SK-N-SH (cell line): ENCODE measurements at regions not wholly inside any gene's neighbourhood (a gene's known extent, or its start where the extent isn't known, plus 50 kb on each side); places are given as distances from the start of the nearest gene placed in this dataset.

Source experiments
- CTCF ChIA-PET: fragments of 300-600, 350-600 bp; formaldehyde crosslinking; extraction: SDS; loops from one replicate; lab custom pipeline; 2021; lab: Yijun Ruan, JAX
- POLR2A ChIA-PET: fragments of 350-600 bp; sonication (Branson Sonifier 250); formaldehyde crosslinking; extraction: SDS; loops from one replicate; lab custom pipeline; 2020; ENCODE audit warnings: antibody characterized with exemption, inconsistent platforms; lab: Yijun Ruan, JAX
- DNase-seq: peaks from one replicate; pipeline ENCODE4 v3.0.0; 2012
- H2AFZ ChIP-seq: fragments of 200-600 bp; sonication (generic); 2 replicates; pipeline ENCODE4 v1.8.1; 2016; ENCODE audit warnings: antibody characterized with exemption, mild to moderate bottlenecking, low read depth
- H3F3A ChIP-seq: fragments of 200-600 bp; sonication (generic); replicated peaks from 2 replicates; pipeline ENCODE3; 2016; ENCODE audit warnings: antibody characterized with exemption, mild to moderate bottlenecking; ENCODE audit not compliant: insufficient read depth
- H3K27ac ChIP-seq, 2 experiments: fragments of 200-500 bp in 1 of 2; fragments of 200-600 bp in 1 of 2; sonication (Bioruptor generic) in 1 of 2; sonication (generic), shearing (Covaris generic) in 1 of 2; 2 replicates each; pipeline versions ENCODE4 v1.5.1 to v1.6.1; 2014 to 2016; ENCODE audit warnings: low read depth in 2 of 2, inconsistent platforms in 1 of 2, low read length in 1 of 2, mild to moderate bottlenecking in 1 of 2, mixed read lengths in 1 of 2
- H3K27me3 ChIP-seq: fragments of 200-600 bp; sonication (generic), shearing (Covaris generic); 2 replicates; pipeline ENCODE4 v1.6.1; 2016; ENCODE audit warnings: mixed run types; ENCODE audit not compliant: insufficient read depth
- H3K36me3 ChIP-seq, 2 experiments: fragments of 200-500 bp in 1 of 2; fragments of 200-600 bp in 1 of 2; sonication (Bioruptor generic) in 1 of 2; sonication (generic) in 1 of 2; replicated peaks in 1 of 2; 2 replicates each; pipeline versions ENCODE3 to v1.5.1; 2014 to 2016; ENCODE audit warnings: low read length in 1 of 2, mild to moderate bottlenecking in 1 of 2; ENCODE audit not compliant: insufficient read depth in 2 of 2, control insufficient read depth in 1 of 2
- H3K4me1 ChIP-seq, 2 experiments: fragments of 200-500 bp in 1 of 2; fragments of 200-600 bp in 1 of 2; sonication (Bioruptor generic) in 1 of 2; sonication (generic), shearing (Covaris generic) in 1 of 2; 2 replicates each; pipeline versions ENCODE4 v1.5.1 to v1.6.1; 2014 to 2016; ENCODE audit warnings: low read depth in 1 of 2, low read length in 1 of 2, mixed run types in 1 of 2; ENCODE audit not compliant: insufficient read depth in 2 of 2, control insufficient read depth in 1 of 2
- H3K4me2 ChIP-seq: fragments of 200-600 bp; sonication (generic), shearing (Covaris generic); 2 replicates; pipeline ENCODE4 v1.6.1; 2017; ENCODE audit warnings: mixed run types
- H3K4me3 ChIP-seq, 2 experiments: fragments of 200-500 bp in 1 of 2; fragments of 200-600 bp in 1 of 2; sonication (Bioruptor generic) in 1 of 2; sonication (generic), shearing (Covaris generic) in 1 of 2; 2 replicates each; pipeline versions ENCODE4 v1.5.1 to v1.8.1; 2014 to 2016; ENCODE audit warnings: low read depth in 2 of 2, inconsistent platforms in 1 of 2, low read length in 1 of 2, mild to moderate bottlenecking in 1 of 2, mixed read lengths in 1 of 2, moderate library complexity in 1 of 2
- H3K79me2 ChIP-seq: fragments of 200-600 bp; sonication (generic); 2 replicates; pipeline ENCODE4 v1.8.1; 2017; ENCODE audit warnings: mild to moderate bottlenecking; ENCODE audit not compliant: insufficient read depth
- H3K9ac ChIP-seq: fragments of 200-600 bp; sonication (generic); 2 replicates; pipeline ENCODE4 v1.6.1; 2017; ENCODE audit warnings: mixed run types
- H3K9me2 ChIP-seq: fragments of 200-600 bp; sonication (generic); 2 replicates; pipeline ENCODE4 v1.6.1; 2017; ENCODE audit warnings: mixed run types
- H3K9me3 ChIP-seq: fragments of 200-600 bp; sonication (generic); 2 replicates; pipeline ENCODE4 v1.6.1; 2017; ENCODE audit warnings: mixed run types, mild to moderate bottlenecking, moderate library complexity
- H4K20me1 ChIP-seq: fragments of 200-600 bp; sonication (generic); 2 replicates; pipeline ENCODE4 v1.6.1; 2017; ENCODE audit warnings: mild to moderate bottlenecking, mixed run types; ENCODE audit not compliant: insufficient read depth
- CHD2 ChIP-seq: fragments of 150-350 bp; IDR thresholded peaks from 2 replicates; pipeline ENCODE4 v1.6.1; 2018; ENCODE audit warnings: low read length; ENCODE audit not compliant: partially characterized antibody
- ELF1 ChIP-seq: IDR thresholded peaks from 2 replicates; pipeline ENCODE4 v1.4.0; 2012
- EP300 ChIP-seq, 2 experiments: IDR thresholded peaks; 2 replicates each; pipeline versions ENCODE4 v1.4.0 to v1.6.1; 2012; ENCODE audit warnings: borderline replicate concordance in 1 of 2, low read depth in 1 of 2, low read length in 1 of 2
- EZH2phosphoT487 ChIP-seq: fragments of 200-600 bp; sonication (generic); IDR thresholded peaks from 2 replicates; pipeline ENCODE4 v1.6.1; 2017; ENCODE audit warnings: low read depth, mixed run types, mild to moderate bottlenecking, antibody characterized with exemption, moderate library complexity, borderline replicate concordance
- FOSL2 ChIP-seq: IDR thresholded peaks from 2 replicates; pipeline ENCODE4 v1.4.0; 2012; ENCODE audit warnings: low read depth, mild to moderate bottlenecking, moderate library complexity, borderline replicate concordance
- FOXJ3 ChIP-seq: sonication (generic); formaldehyde crosslinking; IDR thresholded peaks from 2 replicates; pipeline ENCODE4 v1.5.1; 2020; ENCODE audit warnings: mild to moderate bottlenecking, missing genetic modification reagents
- FOXM1 ChIP-seq: IDR thresholded peaks from 2 replicates; pipeline ENCODE4 v1.4.0; 2012; ENCODE audit warnings: low read depth, mild to moderate bottlenecking
- MXI1 ChIP-seq: IDR thresholded peaks from 2 replicates; pipeline ENCODE4 v1.6.1; 2012; ENCODE audit warnings: mild to moderate bottlenecking, low read depth, low read length, improper control_type of control experiment
- NFIC ChIP-seq: IDR thresholded peaks from 2 replicates; pipeline ENCODE4 v1.4.0; 2012; ENCODE audit warnings: borderline replicate concordance
- POLR2AphosphoS5 ChIP-seq: IDR thresholded peaks from 2 replicates; pipeline ENCODE4 v1.6.1; 2012; ENCODE audit warnings: low read depth, low read length
- RFX5 ChIP-seq: IDR thresholded peaks from 2 replicates; pipeline ENCODE4 v1.6.1; 2012; ENCODE audit warnings: mild to moderate bottlenecking, improper control_type of control experiment, low read length
- RXRA ChIP-seq: IDR thresholded peaks from 2 replicates; pipeline ENCODE4 v1.4.0; 2012; ENCODE audit warnings: low read depth, mild to moderate bottlenecking, borderline replicate concordance
- SMC3 ChIP-seq: IDR thresholded peaks from 2 replicates; pipeline ENCODE4 v1.6.1; 2012; ENCODE audit warnings: low read depth, low read length, improper control_type of control experiment
- TCF12 ChIP-seq: IDR thresholded peaks from 2 replicates; pipeline ENCODE4 v1.4.0; 2012
- TEAD4 ChIP-seq: IDR thresholded peaks from 2 replicates; pipeline ENCODE4 v1.4.0; 2012; ENCODE audit warnings: mild to moderate bottlenecking, borderline replicate concordance; ENCODE audit not compliant: insufficient read depth
- WGBS: methylation state at CpG from one replicate; pipeline ENCODE4 v1.1.6; 2017; ENCODE audit warnings: low lambda C conversion rate; 5-methylcytosine and 5-hydroxymethylcytosine counted together
- TF ChIP-seq, protein P1 (sequence below): IDR thresholded peaks from 2 replicates; pipeline ENCODE4; 2012
- TF ChIP-seq, protein P2 (sequence below): fragments of 200-600 bp; sonication (generic); IDR thresholded peaks from 2 replicates; pipeline ENCODE4 v1.6.1; 2017; ENCODE audit warnings: antibody characterized with exemption, mild to moderate bottlenecking, moderate library complexity
- TF ChIP-seq, protein P3 (sequence below): fragments of 150-350 bp; IDR thresholded peaks from 2 replicates; pipeline ENCODE4 v1.6.1; 2017; ENCODE audit warnings: antibody characterized with exemption, low read length, low read depth, borderline replicate concordance
- TF ChIP-seq, protein P4 (sequence below): IDR thresholded peaks from 2 replicates; pipeline ENCODE4 v1.6.1; 2012; ENCODE audit warnings: mild to moderate bottlenecking, low read depth, low read length, moderate library complexity
- TF ChIP-seq, protein P5 (sequence below): IDR thresholded peaks from 2 replicates; pipeline ENCODE4 v1.4.0; 2012; ENCODE audit warnings: low read depth

DNA sequence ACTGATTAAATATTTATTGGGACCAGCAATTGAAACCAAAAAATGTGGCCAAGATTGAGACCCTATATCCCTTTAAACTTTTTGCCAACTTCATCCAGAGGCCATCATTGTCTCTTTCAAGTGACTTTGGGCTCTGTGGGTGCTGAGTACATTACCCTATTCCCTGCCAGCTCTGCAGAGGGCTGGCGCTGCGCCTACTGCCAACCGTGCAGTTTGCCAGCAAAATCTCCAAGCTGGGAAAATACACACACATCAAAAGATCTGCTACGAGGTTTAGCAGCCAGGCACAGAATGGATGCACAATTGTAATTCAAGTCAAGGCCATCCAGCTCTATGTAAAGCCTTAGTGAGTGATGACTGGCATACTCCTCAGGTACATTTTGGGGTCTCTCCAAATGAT is 125.0 kb downstream of the CBLN4 start:
- H3K4me1 ChIP-seq, result peaks cover 0 to 7% of the 10 kb centered on the region in 2 experiments; a peak in 1 of 4 replicates
- TF ChIP-seq, protein P1, sequence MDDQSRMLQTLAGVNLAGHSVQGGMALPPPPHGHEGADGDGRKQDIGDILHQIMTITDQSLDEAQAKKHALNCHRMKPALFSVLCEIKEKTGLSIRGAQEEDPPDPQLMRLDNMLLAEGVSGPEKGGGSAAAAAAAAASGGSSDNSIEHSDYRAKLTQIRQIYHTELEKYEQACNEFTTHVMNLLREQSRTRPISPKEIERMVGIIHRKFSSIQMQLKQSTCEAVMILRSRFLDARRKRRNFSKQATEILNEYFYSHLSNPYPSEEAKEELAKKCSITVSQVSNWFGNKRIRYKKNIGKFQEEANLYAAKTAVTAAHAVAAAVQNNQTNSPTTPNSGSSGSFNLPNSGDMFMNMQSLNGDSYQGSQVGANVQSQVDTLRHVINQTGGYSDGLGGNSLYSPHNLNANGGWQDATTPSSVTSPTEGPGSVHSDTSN, result no peak
- TF ChIP-seq EZH2phosphoT487 (no peak), FOXM1 (no peak), CHD2 (no peak), NFIC (no peak), MXI1 (no peak)
- no peaks in the 10 kb centered on the region for H3K79me2 ChIP-seq
- no peaks in the 10 kb centered on the region for H4K20me1 ChIP-seq
- no peak for DNase-seq
- ChIA-PET CTCF (no interaction called here), POLR2A (no interaction called here)
- H3K36me3 ChIP-seq, result no peaks in the 10 kb centered on the region
- H3K9ac ChIP-seq, result no peak overlapping the region
- H3K4me3 ChIP-seq, result no peak overlapping the region
- H3K27ac ChIP-seq, result no peak overlapping the region
- H3K4me2 ChIP-seq, result no peak overlapping the region
- WGBS, result 28% methylated on average over 4 of the region's 4 CpGs
- no peaks in the 10 kb centered on the region for H3K9me3 ChIP-seq
- no peaks in the 10 kb centered on the region for H3F3A ChIP-seq
- no peaks in the 10 kb centered on the region for H3K27me3 ChIP-seq
- no peak overlapping the region for H2AFZ ChIP-seq
- H3K9me2 ChIP-seq, result no peaks in the 10 kb centered on the region

DNA sequence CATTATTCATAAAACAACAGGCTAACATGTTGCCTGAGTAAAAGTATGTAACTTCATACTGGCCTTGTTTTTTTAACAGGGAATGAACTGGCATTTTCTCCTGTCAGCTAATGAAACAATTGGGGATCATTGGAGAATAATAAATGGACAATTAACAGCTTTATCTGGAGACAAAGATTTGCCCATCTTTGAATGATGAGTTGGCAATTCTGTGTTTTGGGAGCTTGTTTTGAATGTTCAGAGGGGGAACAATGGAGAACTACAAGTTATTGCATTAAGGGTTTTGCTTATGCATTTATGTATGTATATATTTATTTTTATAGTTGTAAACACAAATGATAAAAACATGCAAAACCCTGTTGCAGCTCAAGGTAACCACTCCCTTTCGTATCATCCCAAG is 150.3 kb downstream of the CBLN4 start:
- H3K9ac ChIP-seq, result no peak overlapping the region
- no peak for DNase-seq
- no peak overlapping the region for H3K4me2 ChIP-seq
- H2AFZ ChIP-seq, result no peak overlapping the region
- no peaks in the 10 kb centered on the region for H3F3A ChIP-seq
- no peaks in the 10 kb centered on the region for H3K79me2 ChIP-seq
- H3K27me3 ChIP-seq, result no peaks in the 10 kb centered on the region
- POLR2A ChIA-PET, result no interaction called here
- no peaks in the 10 kb centered on the region for H3K9me2 ChIP-seq
- no peak overlapping the region for H3K27ac ChIP-seq
- 22% methylated on average over 1 of the region's 1 CpG for WGBS
- H3K9me3 ChIP-seq, result no peaks in the 10 kb centered on the region
- CTCF ChIA-PET, result no interaction called here
- H3K4me3 ChIP-seq, result no peak overlapping the region
- H3K36me3 ChIP-seq, result no peaks in the 10 kb centered on the region
- H4K20me1 ChIP-seq, result no peaks in the 10 kb centered on the region
- no peaks in the 10 kb centered on the region for H3K4me1 ChIP-seq
- TF ChIP-seq SMC3, result no peak
- TF ChIP-seq FOXM1, result no peak
- no peak for TF ChIP-seq FOXJ3 (CRISPR knock-in tag)
- no peak for TF ChIP-seq TCF12
- no peak for TF ChIP-seq RFX5
- TF ChIP-seq RXRA, result no peak
- TF ChIP-seq, protein P1, result no peak
- TF ChIP-seq NFIC, result no peak
- TF ChIP-seq, protein P2, sequence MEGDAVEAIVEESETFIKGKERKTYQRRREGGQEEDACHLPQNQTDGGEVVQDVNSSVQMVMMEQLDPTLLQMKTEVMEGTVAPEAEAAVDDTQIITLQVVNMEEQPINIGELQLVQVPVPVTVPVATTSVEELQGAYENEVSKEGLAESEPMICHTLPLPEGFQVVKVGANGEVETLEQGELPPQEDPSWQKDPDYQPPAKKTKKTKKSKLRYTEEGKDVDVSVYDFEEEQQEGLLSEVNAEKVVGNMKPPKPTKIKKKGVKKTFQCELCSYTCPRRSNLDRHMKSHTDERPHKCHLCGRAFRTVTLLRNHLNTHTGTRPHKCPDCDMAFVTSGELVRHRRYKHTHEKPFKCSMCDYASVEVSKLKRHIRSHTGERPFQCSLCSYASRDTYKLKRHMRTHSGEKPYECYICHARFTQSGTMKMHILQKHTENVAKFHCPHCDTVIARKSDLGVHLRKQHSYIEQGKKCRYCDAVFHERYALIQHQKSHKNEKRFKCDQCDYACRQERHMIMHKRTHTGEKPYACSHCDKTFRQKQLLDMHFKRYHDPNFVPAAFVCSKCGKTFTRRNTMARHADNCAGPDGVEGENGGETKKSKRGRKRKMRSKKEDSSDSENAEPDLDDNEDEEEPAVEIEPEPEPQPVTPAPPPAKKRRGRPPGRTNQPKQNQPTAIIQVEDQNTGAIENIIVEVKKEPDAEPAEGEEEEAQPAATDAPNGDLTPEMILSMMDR, result no peak
- TF ChIP-seq, protein P3, sequence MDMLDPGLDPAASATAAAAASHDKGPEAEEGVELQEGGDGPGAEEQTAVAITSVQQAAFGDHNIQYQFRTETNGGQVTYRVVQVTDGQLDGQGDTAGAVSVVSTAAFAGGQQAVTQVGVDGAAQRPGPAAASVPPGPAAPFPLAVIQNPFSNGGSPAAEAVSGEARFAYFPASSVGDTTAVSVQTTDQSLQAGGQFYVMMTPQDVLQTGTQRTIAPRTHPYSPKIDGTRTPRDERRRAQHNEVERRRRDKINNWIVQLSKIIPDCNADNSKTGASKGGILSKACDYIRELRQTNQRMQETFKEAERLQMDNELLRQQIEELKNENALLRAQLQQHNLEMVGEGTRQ, result no peak
- no peak for TF ChIP-seq TEAD4
- TF ChIP-seq, protein P4, sequence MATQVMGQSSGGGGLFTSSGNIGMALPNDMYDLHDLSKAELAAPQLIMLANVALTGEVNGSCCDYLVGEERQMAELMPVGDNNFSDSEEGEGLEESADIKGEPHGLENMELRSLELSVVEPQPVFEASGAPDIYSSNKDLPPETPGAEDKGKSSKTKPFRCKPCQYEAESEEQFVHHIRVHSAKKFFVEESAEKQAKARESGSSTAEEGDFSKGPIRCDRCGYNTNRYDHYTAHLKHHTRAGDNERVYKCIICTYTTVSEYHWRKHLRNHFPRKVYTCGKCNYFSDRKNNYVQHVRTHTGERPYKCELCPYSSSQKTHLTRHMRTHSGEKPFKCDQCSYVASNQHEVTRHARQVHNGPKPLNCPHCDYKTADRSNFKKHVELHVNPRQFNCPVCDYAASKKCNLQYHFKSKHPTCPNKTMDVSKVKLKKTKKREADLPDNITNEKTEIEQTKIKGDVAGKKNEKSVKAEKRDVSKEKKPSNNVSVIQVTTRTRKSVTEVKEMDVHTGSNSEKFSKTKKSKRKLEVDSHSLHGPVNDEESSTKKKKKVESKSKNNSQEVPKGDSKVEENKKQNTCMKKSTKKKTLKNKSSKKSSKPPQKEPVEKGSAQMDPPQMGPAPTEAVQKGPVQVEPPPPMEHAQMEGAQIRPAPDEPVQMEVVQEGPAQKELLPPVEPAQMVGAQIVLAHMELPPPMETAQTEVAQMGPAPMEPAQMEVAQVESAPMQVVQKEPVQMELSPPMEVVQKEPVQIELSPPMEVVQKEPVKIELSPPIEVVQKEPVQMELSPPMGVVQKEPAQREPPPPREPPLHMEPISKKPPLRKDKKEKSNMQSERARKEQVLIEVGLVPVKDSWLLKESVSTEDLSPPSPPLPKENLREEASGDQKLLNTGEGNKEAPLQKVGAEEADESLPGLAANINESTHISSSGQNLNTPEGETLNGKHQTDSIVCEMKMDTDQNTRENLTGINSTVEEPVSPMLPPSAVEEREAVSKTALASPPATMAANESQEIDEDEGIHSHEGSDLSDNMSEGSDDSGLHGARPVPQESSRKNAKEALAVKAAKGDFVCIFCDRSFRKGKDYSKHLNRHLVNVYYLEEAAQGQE, result no peak
- TF ChIP-seq POLR2AphosphoS5, result no peak
- TF ChIP-seq EZH2phosphoT487, result no peak
- TF ChIP-seq EP300 (IDR thresholded peaks at IDR 0.05; ENCODE audit: borderline replicate concordance in 1 of 2, low read depth in 1 of 2, low read length in 1 of 2), result no peak
- no peak for TF ChIP-seq FOSL2
- TF ChIP-seq, protein P5, sequence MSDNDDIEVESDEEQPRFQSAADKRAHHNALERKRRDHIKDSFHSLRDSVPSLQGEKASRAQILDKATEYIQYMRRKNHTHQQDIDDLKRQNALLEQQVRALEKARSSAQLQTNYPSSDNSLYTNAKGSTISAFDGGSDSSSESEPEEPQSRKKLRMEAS, result no peak
- no peak for TF ChIP-seq CHD2
- no peak for TF ChIP-seq ELF1
